OCI-LY1 (cell line): ENCODE measurements at regions not wholly inside any gene's neighbourhood (a gene's known extent, or its start where the extent isn't known, plus 50 kb on each side); places are given as distances from the start of the nearest gene placed in this dataset.

Experiments used
- H2AFZ ChIP-seq: fragments of 200-600 bp; sonication (generic), shearing (Covaris generic); 2 replicates; pipeline ENCODE4 v1.6.0; 2014; ENCODE audit warnings: antibody characterized with exemption, mild to moderate bottlenecking, low read length
- H3F3A ChIP-seq: fragments of 200-600 bp; sonication (generic), shearing (Covaris generic); 2 replicates; pipeline ENCODE4 v1.6.0; 2014; ENCODE audit warnings: mild to moderate bottlenecking, antibody characterized with exemption, low read length, moderate library complexity; ENCODE audit not compliant: insufficient read depth
- H3K27ac ChIP-seq: fragments of 200-600 bp; sonication (generic); 2 replicates; pipeline ENCODE4 v1.5.1; 2014; ENCODE audit warnings: low read length, mixed run types, mild to moderate bottlenecking, low read depth; ENCODE audit not compliant: poor library complexity, severe bottlenecking
- H3K27me3 ChIP-seq: fragments of 200-600 bp; sonication (generic); 2 replicates; pipeline ENCODE4 v1.6.0; 2014; ENCODE audit warnings: antibody characterized with exemption, mild to moderate bottlenecking, low read length, moderate library complexity; ENCODE audit not compliant: insufficient read depth
- H3K36me3 ChIP-seq: fragments of 200-600 bp; sonication (generic); 2 replicates; pipeline ENCODE4 v1.6.1; 2014; ENCODE audit warnings: mild to moderate bottlenecking, antibody characterized with exemption, low read length, moderate library complexity, mixed read lengths; ENCODE audit not compliant: insufficient read depth
- H3K4me1 ChIP-seq: fragments of 200-600 bp; sonication (generic); 2 replicates; pipeline ENCODE4 v1.5.1; 2014; ENCODE audit warnings: mild to moderate bottlenecking, low read length, moderate library complexity; ENCODE audit not compliant: insufficient read depth, severe bottlenecking
- H3K4me2 ChIP-seq: fragments of 200-600 bp; sonication (generic), shearing (Covaris generic); 2 replicates; pipeline ENCODE4 v1.6.1; 2014; ENCODE audit warnings: low read length
- H3K4me3 ChIP-seq: fragments of 200-600 bp; sonication (generic); 2 replicates; pipeline ENCODE4 v1.5.1; 2014; ENCODE audit warnings: low read length, low read depth, mild to moderate bottlenecking, mixed read lengths; ENCODE audit not compliant: poor library complexity, severe bottlenecking
- H3K79me2 ChIP-seq: fragments of 200-600 bp; shearing (Covaris generic); 2 replicates; pipeline ENCODE4 v1.6.1; 2016; ENCODE audit warnings: mixed run types, low read length, mixed read lengths; ENCODE audit not compliant: insufficient read depth
- H3K9ac ChIP-seq: fragments of 200-600 bp; sonication (generic), shearing (Covaris generic); 2 replicates; pipeline ENCODE4 v1.6.1; 2014; ENCODE audit warnings: mild to moderate bottlenecking, low read length, mixed read lengths
- H3K9me2 ChIP-seq: fragments of 200-600 bp; sonication (generic), shearing (Covaris generic); 2 replicates; pipeline ENCODE4 v1.6.1; 2014; ENCODE audit warnings: low read depth, mild to moderate bottlenecking, low read length, mixed read lengths
- H3K9me3 ChIP-seq: fragments of 200-600 bp; shearing (Covaris generic); 2 replicates; pipeline ENCODE4 v1.6.1; 2014; ENCODE audit warnings: low read length, mixed read lengths
- H4K20me1 ChIP-seq: fragments of 200-600 bp; sonication (generic), shearing (Covaris generic); 2 replicates; pipeline ENCODE4 v1.6.0; 2016; ENCODE audit warnings: mild to moderate bottlenecking, low read length; ENCODE audit not compliant: insufficient read depth
- EZH2 ChIP-seq: fragments of 200-600 bp; sonication (generic), shearing (Covaris generic); IDR thresholded peaks from 2 replicates; pipeline ENCODE4 v1.8.0; 2017; ENCODE audit warnings: borderline replicate concordance, mixed run types, mild to moderate bottlenecking, antibody characterized with exemption, low read length, moderate library complexity, mixed read lengths
- TF ChIP-seq, protein P1 (sequence below): fragments of 200-600 bp; sonication (generic), shearing (Covaris generic); IDR thresholded peaks from 2 replicates; pipeline ENCODE4 v1.5.1; 2017; ENCODE audit warnings: mild to moderate bottlenecking, antibody characterized with exemption, low read length, moderate library complexity, mixed read lengths

DNA sequence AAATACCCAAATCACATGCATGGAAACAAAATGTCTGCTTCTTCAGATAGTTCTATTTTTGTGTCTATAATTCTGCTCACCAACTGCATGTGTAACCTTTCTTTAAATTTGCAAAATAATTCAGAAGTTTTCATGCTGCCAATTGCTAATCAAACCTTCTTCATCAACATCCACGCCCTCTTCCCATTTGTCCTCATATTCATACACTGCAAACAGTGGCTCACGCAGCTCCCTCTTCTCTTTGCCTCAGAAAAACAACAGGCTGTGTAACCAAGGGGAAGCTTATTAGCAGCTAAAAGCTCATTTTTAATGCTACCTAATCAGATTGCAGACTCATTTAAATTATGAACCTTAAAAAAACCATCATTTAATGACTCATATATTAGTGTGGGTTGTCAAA lies 555.0 kb upstream of the EPHA7 start:
- Histone ChIP-seq H3F3A (no peaks in the 10 kb centered on the region), H3K4me2 (no peak overlapping the region), H3K36me3 (no peaks in the 10 kb centered on the region), H3K4me1 (no peaks in the 10 kb centered on the region), H4K20me1 (no peaks in the 10 kb centered on the region), H3K27ac (no peak overlapping the region), H2AFZ (no peak overlapping the region), H3K27me3 (no peaks in the 10 kb centered on the region), H3K9me2 (no peaks in the 10 kb centered on the region), H3K4me3 (no peak overlapping the region), H3K9me3 (no peaks in the 10 kb centered on the region), H3K79me2 (no peaks in the 10 kb centered on the region), H3K9ac (no peak overlapping the region)
- TF ChIP-seq, protein P1, sequence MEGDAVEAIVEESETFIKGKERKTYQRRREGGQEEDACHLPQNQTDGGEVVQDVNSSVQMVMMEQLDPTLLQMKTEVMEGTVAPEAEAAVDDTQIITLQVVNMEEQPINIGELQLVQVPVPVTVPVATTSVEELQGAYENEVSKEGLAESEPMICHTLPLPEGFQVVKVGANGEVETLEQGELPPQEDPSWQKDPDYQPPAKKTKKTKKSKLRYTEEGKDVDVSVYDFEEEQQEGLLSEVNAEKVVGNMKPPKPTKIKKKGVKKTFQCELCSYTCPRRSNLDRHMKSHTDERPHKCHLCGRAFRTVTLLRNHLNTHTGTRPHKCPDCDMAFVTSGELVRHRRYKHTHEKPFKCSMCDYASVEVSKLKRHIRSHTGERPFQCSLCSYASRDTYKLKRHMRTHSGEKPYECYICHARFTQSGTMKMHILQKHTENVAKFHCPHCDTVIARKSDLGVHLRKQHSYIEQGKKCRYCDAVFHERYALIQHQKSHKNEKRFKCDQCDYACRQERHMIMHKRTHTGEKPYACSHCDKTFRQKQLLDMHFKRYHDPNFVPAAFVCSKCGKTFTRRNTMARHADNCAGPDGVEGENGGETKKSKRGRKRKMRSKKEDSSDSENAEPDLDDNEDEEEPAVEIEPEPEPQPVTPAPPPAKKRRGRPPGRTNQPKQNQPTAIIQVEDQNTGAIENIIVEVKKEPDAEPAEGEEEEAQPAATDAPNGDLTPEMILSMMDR: no peak
- TF ChIP-seq EZH2: no peak

DNA sequence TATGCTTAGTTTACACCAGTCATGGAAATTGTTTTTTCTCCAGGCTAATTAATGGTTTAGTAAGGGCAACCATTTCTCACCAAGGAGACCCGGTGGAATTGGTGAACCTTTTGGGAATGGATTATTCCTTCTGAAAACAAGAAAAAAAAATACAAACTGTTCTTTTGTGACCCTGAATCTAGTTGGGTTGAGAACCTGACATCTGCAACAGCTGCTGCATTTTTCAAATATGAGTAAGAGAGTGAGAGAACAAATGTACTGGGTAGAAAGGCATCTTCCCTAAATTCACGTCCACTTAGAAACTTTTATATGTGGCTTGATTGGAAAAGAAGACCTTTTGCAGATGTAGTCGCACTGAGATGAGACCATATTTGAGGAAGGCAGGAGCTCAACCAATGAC lies 553.4 kb upstream of the EPHA7 start:
- Histone ChIP-seq H3K36me3 (no peaks in the 10 kb centered on the region), H3K4me1 (no peaks in the 10 kb centered on the region), H3K27ac (no peak overlapping the region), H3K27me3 (no peaks in the 10 kb centered on the region), H3K9me2 (no peaks in the 10 kb centered on the region), H3K4me3 (no peak overlapping the region), H3F3A (no peaks in the 10 kb centered on the region), H2AFZ (no peak overlapping the region), H4K20me1 (no peaks in the 10 kb centered on the region), H3K9me3 (no peaks in the 10 kb centered on the region), H3K4me2 (no peak overlapping the region), H3K9ac (no peak overlapping the region), H3K79me2 (no peaks in the 10 kb centered on the region)
- TF ChIP-seq, protein P1: no peak
- no peak for TF ChIP-seq EZH2

DNA sequence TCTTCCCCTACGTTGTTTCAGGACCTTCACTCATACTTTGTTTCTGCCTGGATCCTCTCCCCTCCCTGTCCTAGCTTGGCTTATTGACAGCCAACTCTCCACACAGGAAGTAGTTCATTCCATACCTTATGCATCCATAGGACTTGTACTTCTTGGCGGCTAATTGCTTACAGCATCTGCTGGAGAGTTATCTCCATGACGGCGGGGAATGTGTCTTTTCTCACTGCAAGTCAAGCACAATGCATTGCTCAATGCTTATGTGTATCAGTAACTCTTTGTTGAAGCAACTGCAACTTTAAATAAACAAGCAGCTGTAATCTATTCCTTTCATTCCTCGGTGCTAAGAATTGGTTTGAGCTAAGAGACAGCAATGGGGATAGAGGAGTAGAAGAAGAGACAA lies 551.3 kb upstream of the EPHA7 start:
- no peak overlapping the region for H3K4me2 ChIP-seq
- H3K79me2 ChIP-seq: no peaks in the 10 kb centered on the region
- no peaks in the 10 kb centered on the region for H3K9me3 ChIP-seq
- no peak for TF ChIP-seq EZH2
- TF ChIP-seq, protein P1: no peak
- H3K36me3 ChIP-seq: no peaks in the 10 kb centered on the region
- no peak overlapping the region for H3K9ac ChIP-seq
- H3K4me1 ChIP-seq: no peaks in the 10 kb centered on the region
- H3K27ac ChIP-seq: no peak overlapping the region
- H4K20me1 ChIP-seq: no peaks in the 10 kb centered on the region
- H3K27me3 ChIP-seq: no peaks in the 10 kb centered on the region
- H3K9me2 ChIP-seq: no peaks in the 10 kb centered on the region
- H2AFZ ChIP-seq: no peak overlapping the region
- H3F3A ChIP-seq: no peaks in the 10 kb centered on the region
- H3K4me3 ChIP-seq: no peak overlapping the region
